ENCODE measurements at regions not wholly inside any gene's neighbourhood (a gene's known extent, or its start where the extent isn't known, plus 50 kb on each side); places are given as distances from the start of the nearest gene placed in this dataset.

DNA sequence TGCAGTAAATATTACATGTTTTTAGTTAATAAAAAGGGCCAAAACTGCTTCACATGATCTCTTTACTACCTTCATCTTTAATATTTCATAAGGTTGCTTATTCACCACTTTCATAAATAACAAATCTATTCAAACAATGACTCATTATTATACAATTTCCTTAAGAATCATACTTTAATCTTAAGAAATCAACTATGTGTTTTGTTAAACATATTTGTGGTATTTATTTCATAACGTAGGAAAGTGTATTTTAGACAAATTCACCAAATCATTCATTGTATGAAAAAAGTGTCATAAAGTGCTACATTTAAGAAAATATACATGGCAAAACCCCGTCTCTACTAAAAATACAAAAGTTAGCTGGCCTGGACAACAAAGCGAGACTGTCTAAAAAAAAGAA, 150.5 kb upstream of the RXFP1 start:
- no peak overlapping the region for H2AFZ ChIP-seq (ENCODE audit: low read length)
- POLR2A ChIA-PET = interaction anchor here (1.2 kb wide), 1 partner anchor 24 kb away, joined by 3 read pairs; no protein-coding TSS in a partner anchor
- no peaks in the 10 kb centered on the region for H3K4me1 ChIP-seq (ENCODE audit: insufficient read depth, low read length, poor library complexity, severe bottlenecking)
- no peak overlapping the region for H3K27ac ChIP-seq (ENCODE audit: low read depth, low read length, poor library complexity, severe bottlenecking)
- DNase-seq (ENCODE audit: low spot score) = no peak
- H3K4me2 ChIP-seq (ENCODE audit: low read length) = no peak overlapping the region
- CTCF ChIA-PET (ENCODE audit: unreplicated experiment) = no interaction called here
- H3K36me3 ChIP-seq (ENCODE audit: insufficient read depth, low read length) = no peaks in the 10 kb centered on the region
- H3K4me3 ChIP-seq (ENCODE audit: low read depth, low read length, poor library complexity, severe bottlenecking) = no peak overlapping the region
- intact Hi-C loops (cut with micrococcal nuclease; ENCODE audit: unreplicated experiment) = no loop called here
- BruUV-seq (replicated peaks) = no TSS peak
- H3K79me2 ChIP-seq (ENCODE audit: insufficient read depth, low read depth, low read length) = no peaks in the 10 kb centered on the region
- TF ChIP-seq, protein P1, sequence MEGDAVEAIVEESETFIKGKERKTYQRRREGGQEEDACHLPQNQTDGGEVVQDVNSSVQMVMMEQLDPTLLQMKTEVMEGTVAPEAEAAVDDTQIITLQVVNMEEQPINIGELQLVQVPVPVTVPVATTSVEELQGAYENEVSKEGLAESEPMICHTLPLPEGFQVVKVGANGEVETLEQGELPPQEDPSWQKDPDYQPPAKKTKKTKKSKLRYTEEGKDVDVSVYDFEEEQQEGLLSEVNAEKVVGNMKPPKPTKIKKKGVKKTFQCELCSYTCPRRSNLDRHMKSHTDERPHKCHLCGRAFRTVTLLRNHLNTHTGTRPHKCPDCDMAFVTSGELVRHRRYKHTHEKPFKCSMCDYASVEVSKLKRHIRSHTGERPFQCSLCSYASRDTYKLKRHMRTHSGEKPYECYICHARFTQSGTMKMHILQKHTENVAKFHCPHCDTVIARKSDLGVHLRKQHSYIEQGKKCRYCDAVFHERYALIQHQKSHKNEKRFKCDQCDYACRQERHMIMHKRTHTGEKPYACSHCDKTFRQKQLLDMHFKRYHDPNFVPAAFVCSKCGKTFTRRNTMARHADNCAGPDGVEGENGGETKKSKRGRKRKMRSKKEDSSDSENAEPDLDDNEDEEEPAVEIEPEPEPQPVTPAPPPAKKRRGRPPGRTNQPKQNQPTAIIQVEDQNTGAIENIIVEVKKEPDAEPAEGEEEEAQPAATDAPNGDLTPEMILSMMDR (conservative IDR thresholded peaks at IDR 0.05; ENCODE audit: low read length) = no peak
- TF ChIP-seq EZH2phosphoT487 (IDR thresholded peaks at IDR 0.05; ENCODE audit: borderline replicate concordance, low read depth, low read length) = no peak
- no peaks in the 10 kb centered on the region for H3K9me2 ChIP-seq (ENCODE audit: insufficient read depth, low read length)
- no peaks in the 10 kb centered on the region for H4K20me1 ChIP-seq (ENCODE audit: insufficient read depth, low read length)
- H3K9me3 ChIP-seq (ENCODE audit: low read length) = no peaks in the 10 kb centered on the region

DNA sequence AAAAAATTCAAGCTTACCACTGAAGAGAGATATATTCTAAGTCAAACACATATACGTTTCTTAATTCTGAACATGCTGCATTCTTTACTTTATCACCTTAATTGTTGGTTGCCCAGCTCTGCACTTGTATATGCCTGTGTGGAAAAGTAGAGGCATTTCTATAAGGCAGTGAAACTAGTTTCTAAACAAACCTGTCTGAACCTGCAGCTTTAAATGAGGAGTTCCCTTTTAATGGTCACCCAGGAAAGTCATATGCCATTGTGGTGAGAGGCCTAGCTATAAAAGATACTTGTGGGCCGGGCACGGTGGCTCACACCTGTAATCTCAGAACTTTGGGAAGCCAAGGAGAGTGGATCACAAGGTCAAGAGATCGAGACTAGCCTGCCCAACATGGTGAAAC, 147.4 kb upstream of the RXFP1 start:
- Histone ChIP-seq H3K9me2 (ENCODE audit: insufficient read depth, low read length) (no peaks in the 10 kb centered on the region), H3K79me2 (ENCODE audit: insufficient read depth, low read depth, low read length) (no peaks in the 10 kb centered on the region), H3K4me2 (ENCODE audit: low read length) (no peak overlapping the region), H2AFZ (ENCODE audit: low read length) (no peak overlapping the region), H4K20me1 (ENCODE audit: insufficient read depth, low read length) (no peaks in the 10 kb centered on the region), H3K4me3 (ENCODE audit: low read depth, low read length, poor library complexity, severe bottlenecking) (no peak overlapping the region), H3K4me1 (ENCODE audit: insufficient read depth, low read length, poor library complexity, severe bottlenecking) (no peaks in the 10 kb centered on the region), H3K9me3 (ENCODE audit: low read length) (no peaks in the 10 kb centered on the region), H3K27ac (ENCODE audit: low read depth, low read length, poor library complexity, severe bottlenecking) (no peak overlapping the region), H3K36me3 (ENCODE audit: insufficient read depth, low read length) (no peaks in the 10 kb centered on the region)
- DNase-seq (ENCODE audit: low spot score) = no peak
- intact Hi-C loops (cut with micrococcal nuclease; ENCODE audit: unreplicated experiment) = no loop called here
- BruUV-seq (replicated peaks) = no TSS peak
- POLR2A ChIA-PET = no interaction called here
- TF ChIP-seq EZH2phosphoT487 (IDR thresholded peaks at IDR 0.05; ENCODE audit: borderline replicate concordance, low read depth, low read length) = no peak
- TF ChIP-seq, protein P1 (conservative IDR thresholded peaks at IDR 0.05; ENCODE audit: low read length) = no peak
- CTCF ChIA-PET (ENCODE audit: unreplicated experiment) = interaction anchor here (0.5 kb wide), 1 partner anchor 193 kb away, joined by 3 read pairs; no protein-coding TSS in a partner anchor

DNA sequence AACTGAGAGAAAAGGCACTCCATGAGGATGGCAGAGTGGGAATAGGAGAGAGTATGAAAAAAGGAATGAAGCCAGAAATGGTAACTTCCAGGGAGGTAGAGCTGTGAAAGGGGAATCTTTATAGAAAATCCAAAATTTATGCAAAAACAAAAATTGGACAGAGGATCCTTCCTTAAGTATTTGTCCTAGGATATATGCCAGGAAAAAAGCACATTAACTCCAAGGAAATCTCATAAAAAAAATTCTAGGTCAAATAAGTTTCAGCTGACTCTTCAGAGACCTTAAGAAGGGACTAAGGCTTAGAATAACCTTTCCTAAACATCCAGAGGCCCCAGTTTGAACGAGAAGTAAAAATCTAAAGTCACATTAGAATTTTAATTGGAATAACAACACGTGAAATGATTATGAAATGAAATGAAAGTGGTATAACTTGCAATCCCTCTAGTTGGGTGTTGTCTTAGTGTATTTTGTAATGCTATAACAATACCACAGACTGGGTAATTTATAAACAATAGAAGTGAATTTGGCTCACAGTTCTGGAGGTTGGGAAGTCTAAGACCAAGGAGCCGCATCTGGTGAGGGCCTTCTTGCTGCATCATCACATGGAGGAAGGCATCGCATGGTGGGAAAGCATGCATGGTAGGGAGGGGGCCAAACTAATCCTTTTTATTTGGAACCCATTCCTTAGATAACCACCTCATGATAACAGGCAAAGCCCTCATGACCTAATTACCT, 145.4 kb upstream of the RXFP1 start:
- H3K4me2 ChIP-seq (ENCODE audit: low read length) = no peak overlapping the region
- CTCF ChIA-PET (ENCODE audit: unreplicated experiment) = no interaction called here
- H3K36me3 ChIP-seq (ENCODE audit: insufficient read depth, low read length) = no peaks in the 10 kb centered on the region
- H3K9me3 ChIP-seq (ENCODE audit: low read length) = no peaks in the 10 kb centered on the region
- H3K27ac ChIP-seq (ENCODE audit: low read depth, low read length, poor library complexity, severe bottlenecking) = no peak overlapping the region
- POLR2A ChIA-PET = no interaction called here
- no peak overlapping the region for H3K4me3 ChIP-seq (ENCODE audit: low read depth, low read length, poor library complexity, severe bottlenecking)
- no peaks in the 10 kb centered on the region for H3K9me2 ChIP-seq (ENCODE audit: insufficient read depth, low read length)
- BruUV-seq (replicated peaks) = no TSS peak
- no peaks in the 10 kb centered on the region for H3K79me2 ChIP-seq (ENCODE audit: insufficient read depth, low read depth, low read length)
- no peaks in the 10 kb centered on the region for H4K20me1 ChIP-seq (ENCODE audit: insufficient read depth, low read length)
- H2AFZ ChIP-seq (ENCODE audit: low read length) = no peak overlapping the region
- intact Hi-C loops (cut with micrococcal nuclease; ENCODE audit: unreplicated experiment) = no loop called here
- TF ChIP-seq, protein P1 (conservative IDR thresholded peaks at IDR 0.05; ENCODE audit: low read length) = no peak
- TF ChIP-seq EZH2phosphoT487 (IDR thresholded peaks at IDR 0.05; ENCODE audit: borderline replicate concordance, low read depth, low read length) = no peak
- H3K4me1 ChIP-seq (ENCODE audit: insufficient read depth, low read length, poor library complexity, severe bottlenecking) = no peaks in the 10 kb centered on the region
- no peak for DNase-seq (ENCODE audit: low spot score)
